H1 (cell line): ENCODE measurements at regions not wholly inside any gene's neighbourhood (a gene's known extent, or its start where the extent isn't known, plus 50 kb on each side); places are given as distances from the start of the nearest gene placed in this dataset.

ENCODE experiments used
- CTCF ChIA-PET: fragments of 300-600 bp; sonication (Branson Sonifier 250); formaldehyde crosslinking; loops from one replicate; lab custom pipeline; 2021; ENCODE audit not compliant: partially characterized antibody; lab: Charles Lee
- POLR2A ChIA-PET: fragments of 300-600 bp; sonication (Branson Sonifier 250); formaldehyde crosslinking; loops from one replicate; lab custom pipeline; 2021; ENCODE audit warnings: inconsistent platforms; ENCODE audit not compliant: partially characterized antibody; lab: Charles Lee
- DNase-seq, 2 experiments: peaks; one replicate each; pipeline versions ENCODE4 v3.0.0 to v3.0.0-alpha.2; 2010 to 2022; ENCODE audit warnings: low spot score in 2 of 2, low read depth in 1 of 2, mixed read lengths in 1 of 2
- FAIRE-seq: peaks from 2 replicates; lab custom pipeline; 2011; peaks lifted over from hg19 to GRCh38; lab: Jason Lieb, UNC
- H2AFZ ChIP-seq: 2 replicates; pipeline ENCODE4 v1.8.1; 2012; ENCODE audit warnings: low read length, inconsistent platforms
- H2AK5ac ChIP-seq: 2 replicates; pipeline ENCODE4 v1.6.1; 2013; ENCODE audit warnings: low read depth, low read length
- H2BK120ac ChIP-seq: replicated peaks from 2 replicates; pipeline ENCODE3; 2013; ENCODE audit warnings: low read depth, low read length, inconsistent platforms
- H2BK12ac ChIP-seq: 2 replicates; pipeline ENCODE4 v1.6.1; 2013; ENCODE audit warnings: low read depth, low read length
- H2BK15ac ChIP-seq: 2 replicates; pipeline ENCODE4 v1.6.1; 2013; ENCODE audit warnings: low read length
- H2BK20ac ChIP-seq: 2 replicates; pipeline ENCODE4 v1.6.1; 2013; ENCODE audit warnings: low read length
- H2BK5ac ChIP-seq: 2 replicates; pipeline ENCODE4 v1.6.1; 2013; ENCODE audit warnings: low read depth, low read length
- H3K14ac ChIP-seq: 2 replicates; pipeline ENCODE4 v1.6.1; 2013; ENCODE audit warnings: inconsistent platforms; ENCODE audit not compliant: insufficient read length
- H3K18ac ChIP-seq: 2 replicates; pipeline ENCODE4 v1.6.1; 2013; ENCODE audit warnings: low read length; ENCODE audit errors: extremely low read depth
- H3K23ac ChIP-seq: 2 replicates; pipeline ENCODE4 v1.6.1; 2013; ENCODE audit warnings: inconsistent platforms; ENCODE audit not compliant: insufficient read length
- H3K23me2 ChIP-seq: 2 replicates; pipeline ENCODE4 v1.6.1; 2013; ENCODE audit warnings: low read depth, low read length
- H3K27ac ChIP-seq: 2 replicates; pipeline ENCODE4 v1.6.1; 2011; ENCODE audit warnings: low read depth, low read length, inconsistent platforms
- H3K27me3 ChIP-seq, 4 experiments: replicated peaks in 1 of 4; 1 replicate in 1 of 4; 2 replicates in 3 of 4; pipeline versions ENCODE4 v1.6.1 to v1.8.1; 2011 to 2013; ENCODE audit warnings: low read length in 3 of 4, mild to moderate bottlenecking in 3 of 4, inconsistent platforms in 2 of 4, mixed read lengths in 2 of 4, moderate library complexity in 1 of 4; ENCODE audit not compliant: control insufficient read depth in 3 of 4, insufficient read depth in 3 of 4; ENCODE audit errors: extremely low read depth in 1 of 4
- H3K36me3 ChIP-seq, 4 experiments: 2 replicates each; pipeline versions ENCODE4 v1.6.1 to v1.8.1; 2011 to 2013; ENCODE audit warnings: mild to moderate bottlenecking in 4 of 4, low read length in 3 of 4, moderate library complexity in 2 of 4, control low read depth in 1 of 4, inconsistent platforms in 1 of 4; ENCODE audit not compliant: insufficient read depth in 4 of 4, control insufficient read depth in 2 of 4
- H3K4ac ChIP-seq: replicated peaks from 2 replicates; pipeline ENCODE3; 2013; ENCODE audit warnings: low read length, low read depth, mixed read lengths, inconsistent platforms; ENCODE audit not compliant: insufficient read length
- H3K4me1 ChIP-seq, 4 experiments: replicated peaks in 1 of 4; 1 replicate in 1 of 4; 2 replicates in 3 of 4; pipeline versions ENCODE4 v1.6.1 to v1.8.1; 2011 to 2013; ENCODE audit warnings: low read length in 3 of 4, inconsistent platforms in 2 of 4, mixed read lengths in 1 of 4; ENCODE audit not compliant: insufficient read depth in 4 of 4, control insufficient read depth in 3 of 4
- H3K4me2 ChIP-seq, 2 experiments: 2 replicates each; pipeline versions ENCODE4 v1.6.1 to v1.8.1; 2011 to 2013; ENCODE audit warnings: low read depth in 2 of 2, low read length in 2 of 2, control low read depth in 1 of 2, inconsistent platforms in 1 of 2, mild to moderate bottlenecking in 1 of 2; ENCODE audit not compliant: insufficient read depth in 1 of 2
- H3K4me3 ChIP-seq, 4 experiments: fragments of 200-600, 300-600 bp in 1 of 4; sonication (generic), shearing (Covaris generic), sonication (Bioruptor Twin) in 1 of 4; 2 replicates each; pipeline versions ENCODE4 v1.5.1 to v1.8.1; 2011 to 2016; ENCODE audit warnings: low read length in 4 of 4, low read depth in 3 of 4, control low read depth in 2 of 4, inconsistent platforms in 2 of 4, mild to moderate bottlenecking in 2 of 4, mixed read lengths in 1 of 4, moderate library complexity in 1 of 4; ENCODE audit not compliant: insufficient read depth in 2 of 4; ENCODE audit errors: extremely low read depth in 1 of 4
- H3K56ac ChIP-seq: replicated peaks from 2 replicates; pipeline ENCODE3; 2013; ENCODE audit warnings: low read depth, mild to moderate bottlenecking, mixed read lengths, low read length, inconsistent platforms; ENCODE audit not compliant: insufficient read length
- H3K79me1 ChIP-seq: 2 replicates; pipeline ENCODE4 v1.6.1; 2013; ENCODE audit warnings: low read depth, low read length, control low read depth
- H3K79me2 ChIP-seq, 2 experiments: 2 replicates each; pipeline versions ENCODE4 v1.6.1 to v1.8.1; 2012 to 2013; ENCODE audit warnings: low read length in 2 of 2, mild to moderate bottlenecking in 2 of 2, inconsistent platforms in 1 of 2; ENCODE audit not compliant: insufficient read depth in 2 of 2, control insufficient read depth in 1 of 2
- H3K9ac ChIP-seq, 4 experiments: replicated peaks in 1 of 4; 1 replicate in 1 of 4; 2 replicates in 3 of 4; pipeline versions ENCODE4 v1.6.1 to v1.8.1; 2011 to 2013; ENCODE audit warnings: low read depth in 3 of 4, low read length in 3 of 4, control low read depth in 2 of 4, mild to moderate bottlenecking in 2 of 4, moderate library complexity in 2 of 4, inconsistent platforms in 1 of 4; ENCODE audit errors: extremely low read depth in 1 of 4
- H3K9me3 ChIP-seq, 2 experiments: 2 replicates each; pipeline versions ENCODE4 v1.6.1 to v1.8.1; 2012 to 2013; ENCODE audit warnings: mild to moderate bottlenecking in 2 of 2, moderate library complexity in 2 of 2, control low read depth in 1 of 2, inconsistent platforms in 1 of 2, low read depth in 1 of 2, low read length in 1 of 2, mixed read lengths in 1 of 2; ENCODE audit not compliant: insufficient read depth in 2 of 2
- H4K20me1 ChIP-seq, 2 experiments: replicated peaks in 1 of 2; 2 replicates each; pipeline versions ENCODE3 to v1.8.1; 2011 to 2013; ENCODE audit warnings: inconsistent platforms in 2 of 2, low read length in 2 of 2, mild to moderate bottlenecking in 1 of 2; ENCODE audit not compliant: insufficient read depth in 2 of 2, control insufficient read depth in 1 of 2
- H4K5ac ChIP-seq: 2 replicates; pipeline ENCODE4 v1.6.1; 2013; ENCODE audit warnings: low read length, low read depth, mixed read lengths, inconsistent platforms; ENCODE audit not compliant: insufficient read length
- H4K8ac ChIP-seq: 2 replicates; pipeline ENCODE4 v1.8.0; 2013; ENCODE audit warnings: mild to moderate bottlenecking, moderate library complexity, low read length, inconsistent platforms; ENCODE audit not compliant: insufficient read depth; ENCODE audit errors: extremely low read depth
- H4K91ac ChIP-seq: replicated peaks from 2 replicates; pipeline ENCODE3; 2013; ENCODE audit warnings: low read length, mixed read lengths, inconsistent platforms; ENCODE audit not compliant: insufficient read length
- ASH2L ChIP-seq: fragments of 200-600, 300-600 bp; sonication (generic); IDR thresholded peaks from one replicate; pipeline ENCODE4 v1.7.1; 2017; ENCODE audit warnings: low read length
- BACH1 ChIP-seq: IDR thresholded peaks from 2 replicates; pipeline ENCODE4 v1.6.1; 2012; ENCODE audit warnings: low read length, improper control_type of control experiment
- CBX8 ChIP-seq: fragments of 300-800, 300-1000 bp; sonication (generic); IDR thresholded peaks from 2 replicates; pipeline ENCODE4 v1.7.1; 2016; ENCODE audit warnings: low read depth, low read length, borderline replicate concordance
- CHD1 ChIP-seq: IDR thresholded peaks from 2 replicates; pipeline ENCODE4 v1.6.1; 2012; ENCODE audit warnings: low read depth, low read length, improper control_type of control experiment
- CHD2 ChIP-seq: IDR thresholded peaks from 2 replicates; pipeline ENCODE4 v1.6.1; 2012; ENCODE audit warnings: low read length, improper control_type of control experiment
- FOSL1 ChIP-seq: IDR thresholded peaks from 2 replicates; pipeline ENCODE4 v1.6.1; 2011; ENCODE audit warnings: mild to moderate bottlenecking, low read depth, low read length, moderate library complexity; ENCODE audit not compliant: insufficient read depth
- GTF2F1 ChIP-seq: IDR thresholded peaks from 2 replicates; pipeline ENCODE4 v1.6.1; 2012; ENCODE audit warnings: low read depth, low read length, improper control_type of control experiment, borderline replicate concordance
- HDAC2 ChIP-seq, 2 experiments: fragments of 300-600 bp in 1 of 2; sonication (generic) in 1 of 2; IDR thresholded peaks; 2 replicates each; pipeline ENCODE4 v1.6.1; 2011 to 2012; ENCODE audit warnings: low read depth in 2 of 2, low read length in 2 of 2, mild to moderate bottlenecking in 2 of 2, moderate library complexity in 2 of 2, borderline replicate concordance in 1 of 2, inconsistent platforms in 1 of 2
- JUND ChIP-seq: IDR thresholded peaks from 2 replicates; pipeline ENCODE4 v1.6.1; 2011; ENCODE audit warnings: mild to moderate bottlenecking, improper control_type of control experiment, low read length
- MAFK ChIP-seq: IDR thresholded peaks from 2 replicates; pipeline ENCODE4 v1.6.1; 2012; ENCODE audit warnings: low read depth, mild to moderate bottlenecking, improper control_type of control experiment, low read length
- MAX ChIP-seq: IDR thresholded peaks from 2 replicates; pipeline ENCODE4 v1.6.1; 2012; ENCODE audit warnings: inconsistent platforms
- NRF1 ChIP-seq: IDR thresholded peaks from 2 replicates; pipeline ENCODE4 v1.6.1; 2011; ENCODE audit warnings: mild to moderate bottlenecking, low read depth, low read length, improper control_type of control experiment
- POLR2AphosphoS5 ChIP-seq: IDR thresholded peaks from 2 replicates; pipeline ENCODE4 v1.6.1; 2011; ENCODE audit warnings: low read depth, low read length
- RFX5 ChIP-seq: IDR thresholded peaks from 2 replicates; pipeline ENCODE4 v1.6.1; 2011; ENCODE audit warnings: low read depth, low read length, improper control_type of control experiment, borderline replicate concordance
- TAF1 ChIP-seq: IDR thresholded peaks from 2 replicates; pipeline ENCODE4 v1.6.1; 2011; ENCODE audit warnings: mild to moderate bottlenecking, low read depth, low read length
- TCF12 ChIP-seq: IDR thresholded peaks from 2 replicates; pipeline ENCODE4 v1.6.1; 2011; ENCODE audit warnings: low read depth, mild to moderate bottlenecking, low read length
- whole genome bisulfite sequencing, 2 experiments: shearing (Covaris generic) in 1 of 2; methylation state at CpG; one replicate each; pipeline versions ENCODE4 v1.1.6 to v1.1.7; 2013 to 2015; ENCODE audit warnings: low lambda C conversion rate in 2 of 2, mixed read lengths in 2 of 2, inconsistent platforms in 1 of 2, low coverage in 1 of 2, missing lambda C conversion rate in 1 of 2; ENCODE audit not compliant: insufficient replicate concordance in 2 of 2, insufficient coverage in 1 of 2, insufficient read length in 1 of 2; ENCODE audit errors: extremely low coverage in 1 of 2, missing lambda C conversion rate in 1 of 2; 5-methylcytosine and 5-hydroxymethylcytosine counted together

- H4K8ac ChIP-seq = no peak overlapping the region
- TF ChIP-seq CHD1 = no peak
- no peak for TF ChIP-seq GTF2F1
- TF ChIP-seq FOSL1 = no peak
- no peak for TF ChIP-seq TCF12
- no peak for TF ChIP-seq RFX5
- TF ChIP-seq HDAC2 (IDR thresholded peaks at IDR 0.05; ENCODE audit: borderline replicate concordance in 1 of 2, low read depth in 2 of 2, low read length in 2 of 2) = no peak
- no peak for TF ChIP-seq CHD2
- no peak for TF ChIP-seq TAF1
- TF ChIP-seq MAX = no peak
- no peak for TF ChIP-seq BACH1
- no peak for TF ChIP-seq ASH2L
- TF ChIP-seq JUND = no peak
- TF ChIP-seq NRF1 = no peak
- TF ChIP-seq POLR2AphosphoS5 = no peak
- no peak for TF ChIP-seq CBX8
- TF ChIP-seq MAFK = no peak
These were observed 991.6 kb downstream of the BCL11B start for GRCh38 chr14:98280436-98280835.

More at GRCh38 chr14:98280436-98280835, 991.6 kb downstream of the BCL11B start:
- Histone ChIP-seq H2BK15ac (no peak overlapping the region), H4K20me1 (no peaks in the 10 kb centered on the region), H4K91ac (no peak overlapping the region), H3K36me3 (no peaks in the 10 kb centered on the region), H3K56ac (no peak overlapping the region), H3K4me3 (no peak overlapping the region), H2AFZ (no peak overlapping the region), H3K79me2 (no peaks in the 10 kb centered on the region), H3K23me2 (no peaks in the 10 kb centered on the region), H3K23ac (no peak overlapping the region), H3K18ac (no peak overlapping the region), H3K9me3 (no peaks in the 10 kb centered on the region), H3K9ac (no peak overlapping the region), H3K27me3 (no peaks in the 10 kb centered on the region), H4K5ac (no peak overlapping the region), H3K4me2 (no peak overlapping the region), H2BK20ac (no peak overlapping the region), H3K14ac (no peak overlapping the region), H2BK5ac (no peak overlapping the region), H3K4ac (no peak overlapping the region), H2BK12ac (no peak overlapping the region), H3K79me1 (no peaks in the 10 kb centered on the region), H3K27ac (no peak overlapping the region), H2AK5ac (no peak overlapping the region), H2BK120ac (no peak overlapping the region), H3K4me1 (no peaks in the 10 kb centered on the region)
- FAIRE-seq = no peak
- no peak for DNase-seq
- CTCF ChIA-PET = no interaction called here
- POLR2A ChIA-PET = no interaction called here
- WGBS, 2 experiments = 92% methylated on average over 5 of the region's 5 CpGs; no CpG with 5 or more reads in 1 of the 2 experiments
